OCI-LY7 (cell line): ENCODE measurements at regions not wholly inside any gene's neighbourhood (a gene's known extent, or its start where the extent isn't known, plus 50 kb on each side); places are given as distances from the start of the nearest gene placed in this dataset.

Source experiments
- CTCF ChIP-seq: fragments of 200-600 bp; sonication (generic); conservative IDR thresholded peaks from 2 replicates; pipeline ENCODE4 v1.5.1; 2014; ENCODE audit warnings: mild to moderate bottlenecking, antibody characterized with exemption, low read length, moderate library complexity, mixed read lengths
- EZH2phosphoT487 ChIP-seq: fragments of 200-600 bp; sonication (generic); IDR thresholded peaks from 2 replicates; pipeline ENCODE4 v1.6.1; 2018; ENCODE audit warnings: low read depth, borderline replicate concordance, mild to moderate bottlenecking, mixed run types, antibody characterized with exemption, low read length, moderate library complexity, mixed read lengths

GRCh38 chr15:36501063-36501678, 78.3 kb upstream of the CDIN1 start:
- TF ChIP-seq CTCF (peak; percentile 86), EZH2phosphoT487 (no peak)
